ENCODE measurements at regions not wholly inside any gene's neighbourhood (a gene's known extent, or its start where the extent isn't known, plus 50 kb on each side); places are given as distances from the start of the nearest gene placed in this dataset.
"Not testable (repeated sequence)": the region's sequence is repeated elsewhere in the genome, so short reads cannot be mapped to it uniquely, and the experiment has no call there.

DNA sequence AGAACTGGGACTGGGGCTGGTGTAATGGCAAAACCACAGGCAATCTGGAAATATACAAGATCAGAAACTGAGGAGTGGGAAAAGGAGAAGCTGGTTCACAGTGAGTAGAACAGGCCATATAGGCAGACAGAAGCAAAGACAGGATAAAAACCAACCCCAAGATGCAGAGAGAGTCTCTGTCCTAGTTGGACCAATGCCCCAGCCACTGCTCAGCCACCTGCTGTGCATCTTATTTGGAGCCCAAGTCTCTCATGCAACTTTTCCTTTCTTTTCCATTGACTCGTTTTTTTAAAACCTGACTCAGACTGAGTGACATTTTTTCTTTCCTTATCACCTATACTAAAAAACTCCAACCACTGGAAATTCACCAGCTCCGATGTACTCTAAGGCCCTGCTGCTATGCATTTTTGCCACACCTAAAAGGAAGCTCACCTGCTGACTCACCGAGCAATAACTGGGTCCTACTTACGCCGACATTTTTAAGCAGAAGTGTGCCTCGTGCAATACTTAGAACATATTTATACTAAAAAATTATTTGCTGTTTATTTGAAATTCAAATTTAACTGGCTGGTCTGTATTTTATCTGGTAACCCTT lies 100.8 kb upstream of the XYLT1 start:
- DNase-seq = no peak

- DNase-seq = no peak
These were observed 97.5 kb upstream of the XYLT1 start for GRCh38 chr16:17568239-17568638.

DNA sequence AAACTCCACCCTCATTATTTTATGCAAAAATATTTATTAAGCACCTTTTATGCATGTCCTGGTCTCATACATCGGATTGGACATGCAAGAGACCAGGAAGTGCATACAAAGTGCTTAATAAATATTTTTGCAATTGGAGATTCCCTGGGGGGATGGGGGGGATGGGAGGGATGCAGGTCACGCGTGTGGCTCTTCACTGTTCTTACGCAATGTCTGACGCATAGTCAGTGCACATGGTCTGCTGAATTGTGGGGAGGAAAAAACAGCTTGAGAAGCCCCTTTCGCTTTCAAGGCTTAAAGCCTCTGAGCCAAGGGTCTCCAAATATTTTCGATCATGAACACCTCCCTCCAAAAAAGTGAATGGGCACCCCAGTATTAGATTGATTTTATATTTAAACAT lies 96.7 kb upstream of the XYLT1 start:
- no peak for DNase-seq

DNA sequence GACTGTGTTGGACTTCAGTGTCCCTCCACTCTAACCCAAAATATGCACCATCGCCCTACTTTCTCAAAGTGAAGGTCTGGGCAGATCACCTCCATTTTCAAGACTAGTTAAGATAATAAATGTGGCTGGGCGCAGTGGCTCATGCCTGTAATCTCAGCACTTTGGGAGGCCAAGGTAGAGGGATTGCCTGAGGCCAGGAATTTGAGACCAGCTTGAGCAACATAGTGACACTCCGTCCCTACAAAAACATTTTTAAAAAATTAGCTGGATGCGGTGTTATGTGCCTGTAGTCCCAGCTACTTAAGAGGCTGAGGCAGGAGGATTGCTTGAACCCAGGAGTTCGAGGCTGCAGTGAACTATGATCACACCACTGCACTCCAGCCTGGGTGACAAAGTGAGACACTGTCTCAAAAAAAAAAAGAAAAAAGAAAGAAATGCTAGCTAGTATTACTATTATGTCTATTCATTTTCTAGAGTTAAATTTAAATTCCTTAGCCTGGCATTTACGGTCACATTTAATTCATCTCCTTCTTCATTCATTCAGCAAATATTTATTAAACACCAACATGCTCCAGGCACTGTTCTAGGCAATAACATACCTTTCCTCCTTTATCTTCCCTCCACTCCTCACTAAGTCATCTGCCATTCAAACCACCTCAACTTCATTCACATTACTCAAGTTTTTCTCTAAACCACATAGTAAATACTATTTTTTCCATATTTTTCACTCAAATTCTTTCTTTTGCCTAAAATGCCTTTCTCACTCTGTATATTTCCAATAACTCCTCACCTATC lies 96.1 kb upstream of the XYLT1 start:
- DNase-seq = no peak

DNA sequence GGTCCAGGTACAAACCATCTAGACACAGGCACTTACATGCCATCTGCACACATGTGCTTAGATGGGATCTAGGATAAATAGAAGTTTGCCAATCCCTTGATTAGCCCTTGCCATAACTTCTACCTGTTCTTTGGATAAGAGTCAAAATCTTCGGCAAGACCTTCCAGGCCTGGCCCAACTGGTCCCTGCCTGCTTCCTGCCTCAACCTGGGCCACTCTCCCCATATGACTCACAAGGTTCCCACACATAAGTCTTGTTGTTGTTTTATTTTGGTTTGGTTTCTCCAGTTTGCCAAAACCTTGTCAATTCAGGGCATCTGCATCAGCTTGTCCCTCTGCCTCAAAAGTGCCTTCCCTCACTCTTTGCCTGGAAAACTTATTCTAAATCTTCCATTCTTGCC lies 95.3 kb upstream of the XYLT1 start:
- DNase-seq = no peak

DNA sequence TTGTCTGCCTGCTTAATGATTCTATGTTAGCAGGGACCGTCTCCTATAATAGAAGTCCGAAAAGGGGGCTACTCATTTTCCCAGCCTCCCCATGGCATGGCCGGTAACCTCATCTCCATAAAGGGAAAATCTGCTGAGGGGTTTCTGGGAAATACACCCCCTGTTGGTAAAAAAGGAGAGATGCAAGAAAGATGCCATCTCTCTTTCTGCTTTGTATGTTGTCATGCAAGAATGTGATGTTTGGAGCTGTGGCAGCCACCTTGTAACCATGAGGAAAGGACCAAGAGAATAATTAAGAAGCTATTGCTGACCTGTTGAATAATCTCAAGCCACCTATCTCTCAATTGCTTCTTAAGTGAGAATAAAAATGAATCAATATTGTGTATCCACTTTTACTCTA lies 94.8 kb upstream of the XYLT1 start:
- no peak for DNase-seq

- DNase-seq = no peak
These were observed 94.1 kb upstream of the XYLT1 start for GRCh38 chr16:17564856-17565255.

DNA sequence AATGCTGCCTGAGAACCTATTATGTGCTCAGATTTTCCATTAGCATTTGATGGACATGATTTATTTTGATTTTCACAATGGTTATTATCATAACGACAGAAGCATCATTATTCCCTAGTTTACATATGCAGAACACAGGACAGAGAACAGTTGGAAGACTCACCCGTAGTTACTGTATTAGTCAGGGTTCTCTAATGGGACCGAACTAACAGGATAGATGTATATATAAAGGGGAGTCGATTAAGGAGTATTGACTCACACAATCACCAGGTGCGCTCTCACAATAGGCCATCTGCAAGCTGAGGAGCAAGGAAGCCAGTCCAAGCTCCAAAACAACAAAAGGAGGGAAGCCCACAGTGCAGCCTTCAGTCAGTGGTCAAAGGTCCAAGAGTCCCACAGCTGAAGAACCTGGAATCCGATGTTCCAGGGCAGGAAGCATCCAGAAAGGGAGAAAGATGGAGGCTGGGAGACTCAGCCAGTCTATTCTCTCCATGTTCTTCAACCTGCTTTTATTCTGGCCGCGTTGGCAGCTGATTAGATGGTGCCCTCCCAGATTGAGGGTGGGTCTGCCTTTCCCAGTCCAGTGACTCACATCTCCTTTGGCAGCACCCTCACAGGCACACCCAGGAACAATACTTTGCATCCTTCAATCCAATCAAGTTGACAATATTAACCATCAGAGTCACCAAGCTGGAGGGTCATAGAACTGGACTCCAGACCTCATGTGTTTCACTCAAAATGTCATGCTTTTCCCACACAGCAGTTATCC lies 92.7 kb upstream of the XYLT1 start:
- DNase-seq = no peak

GRCh38 chr16:17561056-17561455 lies 90.3 kb upstream of the XYLT1 start:
- DNase-seq = no peak

GRCh38 chr16:17560548-17560947 lies 89.8 kb upstream of the XYLT1 start:
- DNase-seq = no peak

DNA sequence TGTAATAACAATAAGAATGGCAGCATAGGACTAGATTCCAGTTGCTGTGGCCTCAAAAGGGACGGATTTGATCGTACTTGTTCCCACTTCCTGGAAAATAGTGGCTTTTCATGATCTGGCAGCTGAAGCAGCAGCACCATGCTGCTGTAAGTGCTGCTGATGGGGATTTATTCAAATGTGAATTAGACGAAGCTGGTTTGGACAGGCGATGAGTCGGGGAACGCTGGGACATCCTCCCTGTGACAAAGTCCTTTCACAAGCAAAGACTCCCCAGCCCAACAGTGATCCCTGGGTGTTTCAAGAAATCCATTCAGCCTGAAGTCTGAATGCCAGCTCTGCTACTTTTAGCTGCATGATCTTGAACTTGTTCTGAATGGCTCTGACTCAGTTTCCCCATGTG lies 88.6 kb upstream of the XYLT1 start:
- DNase-seq = no peak

- no peak for DNase-seq
These were observed 87.2 kb upstream of the XYLT1 start for GRCh38 chr16:17557949-17558348.

GRCh38 chr16:17557480-17557879 lies 86.7 kb upstream of the XYLT1 start:
- no peak for DNase-seq

DNA sequence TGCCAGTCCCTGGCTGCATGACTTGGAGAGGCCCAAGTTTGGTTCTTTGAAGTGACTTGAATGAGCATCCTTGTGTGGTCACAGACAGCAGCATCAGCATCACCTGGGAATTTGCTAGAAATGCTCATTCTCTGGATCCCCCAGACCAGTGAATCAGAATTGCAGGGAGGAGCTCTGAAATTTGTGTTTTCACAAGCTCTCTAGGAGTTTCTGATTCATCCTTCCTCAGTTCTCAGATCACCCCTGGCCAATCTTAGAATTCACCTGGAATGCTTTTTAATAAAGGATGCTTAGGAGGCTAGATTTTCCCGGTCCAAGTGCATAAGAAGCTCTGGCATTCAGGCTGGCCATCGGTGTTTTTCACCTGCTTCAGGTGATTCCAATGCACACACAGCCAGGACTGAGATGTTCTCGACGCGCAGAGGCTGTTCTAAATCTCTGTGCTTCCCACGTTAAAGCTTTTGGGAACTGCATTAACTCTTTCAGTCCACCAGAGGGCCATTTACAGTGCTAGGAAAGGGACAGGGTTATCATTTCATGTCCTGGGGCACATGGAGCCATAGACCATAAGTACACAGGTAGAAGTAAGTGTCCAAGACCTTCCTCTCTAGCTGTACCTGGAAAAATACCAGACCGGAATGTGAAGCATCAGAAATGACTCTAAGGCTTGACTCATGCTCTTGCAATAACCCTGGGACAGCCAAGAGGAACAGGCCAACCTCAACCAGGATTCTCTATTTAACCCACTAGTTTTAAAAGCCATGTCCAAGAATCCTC lies 85.7 kb upstream of the XYLT1 start:
- DNase-seq = no peak

GRCh38 chr16:17555176-17555575 lies 84.4 kb upstream of the XYLT1 start:
- no peak for DNase-seq

GRCh38 chr16:17552351-17552750 lies 81.6 kb upstream of the XYLT1 start:
- DNase-seq = no peak

DNA sequence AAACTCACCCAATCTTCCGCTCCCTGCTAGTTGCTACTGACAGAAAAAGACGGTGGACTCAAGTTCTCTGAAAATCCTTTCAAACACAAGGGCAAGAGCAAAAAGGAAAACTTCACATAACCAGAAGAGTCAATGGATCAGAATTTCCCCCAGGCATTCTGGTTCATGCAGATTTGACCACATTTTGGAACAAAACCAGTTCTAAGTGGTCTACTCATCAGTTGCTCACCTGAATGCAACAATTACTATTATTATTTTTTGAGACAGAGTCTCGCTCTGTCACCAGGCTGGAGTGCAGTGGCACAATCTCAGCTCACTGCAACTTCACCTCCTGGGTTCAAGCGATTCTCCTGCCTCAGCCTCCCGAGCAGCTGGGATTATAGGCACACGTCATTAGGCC lies 80.9 kb upstream of the XYLT1 start:
- DNase-seq = not testable (repeated sequence)

DNA sequence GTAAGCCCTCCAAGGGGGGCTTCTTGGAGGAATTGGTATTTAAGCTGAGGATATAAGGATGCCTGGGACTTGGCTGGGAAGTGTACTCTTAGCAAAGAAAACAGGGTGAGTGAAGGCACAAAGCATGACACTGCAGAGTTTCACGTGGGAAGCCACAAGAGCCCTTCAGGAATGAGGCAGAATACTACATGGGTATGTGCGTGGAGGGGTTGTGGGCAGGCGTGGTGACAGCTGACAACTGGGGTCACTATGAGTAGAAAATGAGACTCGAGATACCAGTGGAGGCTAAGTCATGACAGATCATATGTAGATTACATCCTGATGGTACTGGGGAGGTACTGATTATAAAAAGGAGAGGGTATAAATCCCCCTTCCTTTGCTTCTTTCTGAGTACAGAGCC lies 78.1 kb upstream of the XYLT1 start:
- no peak for DNase-seq

DNA sequence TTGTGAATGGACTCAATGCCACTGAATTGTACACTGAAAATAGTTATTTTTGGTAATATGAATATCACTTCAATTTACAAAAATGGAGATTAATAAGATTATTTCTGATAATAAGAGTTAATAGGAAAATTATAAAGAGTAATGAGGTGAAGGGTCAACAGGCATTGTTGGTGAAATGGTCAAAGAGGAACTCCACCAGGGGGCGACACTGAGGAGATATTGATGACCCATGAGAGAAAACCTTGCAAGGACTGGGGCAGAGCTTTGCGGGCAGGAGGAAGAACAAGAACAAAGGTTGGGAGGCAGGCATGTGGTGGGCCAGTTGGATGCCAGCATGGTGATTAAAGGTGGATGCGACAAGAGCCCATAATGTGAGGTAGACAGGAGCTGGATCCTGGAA lies 74.0 kb upstream of the XYLT1 start:
- DNase-seq = no peak

- DNase-seq = no peak
These were observed 73.5 kb upstream of the XYLT1 start for GRCh38 chr16:17544304-17544703.

DNA sequence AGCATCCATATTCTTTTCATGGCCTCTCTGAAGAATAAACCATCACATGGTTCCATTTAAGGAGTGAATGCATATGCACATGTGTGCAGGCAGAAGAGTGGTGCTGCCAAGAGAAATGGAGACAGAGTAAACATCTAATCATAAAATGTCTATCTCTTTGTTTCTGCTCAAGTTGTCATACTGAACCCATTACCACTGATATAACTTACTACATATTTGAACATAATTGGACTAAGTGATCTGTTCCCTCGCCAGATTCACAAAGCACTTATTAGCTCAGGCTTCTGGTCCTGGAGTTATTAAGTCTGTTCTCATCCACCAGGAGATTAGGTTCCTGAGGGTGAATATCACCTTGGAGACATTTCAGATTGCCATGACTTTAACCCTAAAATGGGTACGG lies 72.3 kb upstream of the XYLT1 start:
- DNase-seq = no peak

DNA sequence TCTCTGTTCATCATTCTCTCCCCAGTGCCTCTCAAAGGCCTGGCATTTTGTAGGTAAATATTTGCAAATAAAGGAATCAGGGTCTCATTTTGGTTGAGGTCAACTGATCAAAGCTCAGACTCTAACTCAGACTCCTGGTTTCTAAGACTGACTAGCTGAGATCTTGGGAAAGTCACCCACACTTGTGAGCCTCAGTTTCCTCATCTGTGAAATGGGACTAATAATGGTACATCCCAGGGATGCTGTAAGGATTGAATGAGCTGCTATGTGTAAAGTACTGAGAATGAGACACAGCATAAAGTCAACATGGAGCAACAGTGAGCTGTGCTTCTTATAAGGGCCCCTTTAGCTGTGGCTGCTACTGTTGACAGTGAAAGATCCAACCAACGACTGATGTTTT lies 70.6 kb upstream of the XYLT1 start:
- DNase-seq = no peak

DNA sequence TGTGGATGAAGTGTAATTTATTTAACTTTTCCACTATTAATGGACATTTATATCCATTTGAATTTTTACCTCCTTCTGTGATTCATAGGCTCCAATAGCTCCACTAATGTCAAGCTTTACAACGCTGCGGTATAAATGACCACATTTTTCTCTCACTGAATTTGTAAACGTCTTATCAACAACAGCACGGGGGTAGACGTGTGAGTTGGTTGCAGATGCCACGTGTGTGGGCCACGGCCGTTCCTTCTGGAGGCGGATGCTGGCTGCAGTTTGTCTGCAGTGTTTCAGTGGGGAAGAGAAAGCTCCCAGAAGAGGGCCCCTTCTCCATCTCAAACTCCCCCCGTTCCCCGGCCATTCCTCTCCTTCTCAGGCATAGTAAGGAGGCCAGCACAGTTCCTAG lies 68.2 kb upstream of the XYLT1 start:
- DNase-seq = no peak

Measured in activated CD4-positive, CD25-positive, alpha-beta regulatory T cell (primary cell).